HG03558 (cell line): ENCODE measurements at regions not wholly inside any gene's neighbourhood (a gene's known extent, or its start where the extent isn't known, plus 50 kb on each side); places are given as distances from the start of the nearest gene placed in this dataset.

Experiments
- ATAC-seq: cut with Tn5 transposase; IDR thresholded peaks from one replicate; pipeline ENCODE4 v1.9.1; 2021; ENCODE audit warnings: moderate number of reproducible peaks; ENCODE audit not compliant: unreplicated experiment; ENCODE audit errors: extremely low read depth

DNA sequence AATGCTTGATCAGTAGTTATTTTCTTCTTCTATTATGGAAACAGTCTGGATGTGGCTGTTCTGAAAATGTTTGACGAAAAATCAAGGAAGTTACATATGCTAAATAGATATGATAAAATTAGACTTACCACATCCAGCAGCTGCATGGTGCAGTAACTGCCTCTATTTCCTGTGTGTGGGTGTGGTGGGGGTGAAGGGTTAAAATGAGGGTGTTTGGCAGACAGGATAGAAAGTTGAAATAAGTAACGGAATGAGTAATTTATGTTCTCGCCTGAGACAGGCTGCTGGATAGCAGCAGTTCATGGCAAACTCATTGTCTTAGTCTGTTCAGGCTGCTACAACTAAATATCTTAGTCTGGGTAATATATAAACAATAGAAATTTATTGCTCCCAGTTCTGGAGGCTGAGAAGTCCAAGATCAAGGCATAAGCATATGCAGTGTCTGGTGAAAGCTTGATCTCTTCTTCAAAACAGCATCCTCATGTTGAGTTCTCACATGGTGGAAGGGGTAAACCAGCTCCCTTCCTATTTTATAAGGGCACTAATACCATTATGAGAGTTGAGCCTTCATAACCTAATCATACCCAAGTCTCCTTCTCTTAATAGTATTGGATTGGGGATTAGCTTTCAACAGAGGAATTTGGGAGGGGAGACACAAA is 1248.9 kb downstream of the SLITRK5 start:
- ATAC-seq: peak; percentile 54

DNA sequence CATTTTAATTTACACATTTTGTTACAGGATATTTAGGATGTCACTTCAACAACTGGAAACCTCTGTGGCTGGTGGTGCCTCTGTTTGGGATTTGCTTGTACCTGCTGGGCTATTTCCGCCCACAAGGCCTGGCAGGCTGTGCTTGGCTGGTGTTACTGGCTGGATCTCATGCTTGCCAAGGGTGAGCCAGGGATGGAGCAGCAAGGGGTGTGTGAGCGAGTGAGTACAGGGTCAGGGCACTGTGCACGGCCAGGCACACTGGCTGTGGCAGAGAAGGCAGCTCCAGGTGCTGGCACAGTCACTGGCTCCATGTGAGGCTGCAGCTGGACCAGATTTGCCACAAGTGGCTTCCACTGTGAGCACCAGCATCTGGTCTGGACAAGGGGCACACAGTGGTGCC is 1254.8 kb downstream of the SLITRK5 start:
- ATAC-seq: no peak

DNA sequence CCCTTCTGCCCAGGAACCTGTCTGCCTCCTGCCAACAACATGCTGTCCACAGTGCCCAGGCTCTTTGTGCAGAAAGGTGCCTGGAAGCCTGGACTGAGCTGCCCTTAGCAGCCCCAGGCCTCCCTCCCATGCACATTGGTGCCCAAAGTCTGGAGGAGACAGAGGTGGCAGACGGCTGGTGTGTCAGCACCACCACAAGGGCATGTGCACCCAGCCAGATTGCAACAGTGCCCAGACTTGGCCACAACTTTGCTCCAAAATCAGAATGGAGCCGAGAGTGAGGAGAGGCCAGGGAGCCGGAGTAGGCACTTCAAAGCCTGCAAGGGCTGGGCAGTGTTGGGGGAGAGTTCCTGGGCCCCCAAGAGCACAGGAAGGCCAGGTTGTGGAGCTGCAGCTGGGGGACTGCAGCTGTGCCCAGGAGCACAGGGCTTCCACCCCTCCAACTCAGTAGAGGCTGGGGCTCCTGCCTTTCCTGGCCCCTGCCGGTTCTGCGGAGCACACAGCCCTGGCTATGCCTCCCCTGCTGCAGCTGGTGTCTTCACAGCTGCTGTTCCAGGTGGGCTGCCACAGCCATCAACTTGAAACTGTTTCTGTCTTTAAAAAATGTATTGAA is 1255.8 kb downstream of the SLITRK5 start:
- ATAC-seq: no peak

DNA sequence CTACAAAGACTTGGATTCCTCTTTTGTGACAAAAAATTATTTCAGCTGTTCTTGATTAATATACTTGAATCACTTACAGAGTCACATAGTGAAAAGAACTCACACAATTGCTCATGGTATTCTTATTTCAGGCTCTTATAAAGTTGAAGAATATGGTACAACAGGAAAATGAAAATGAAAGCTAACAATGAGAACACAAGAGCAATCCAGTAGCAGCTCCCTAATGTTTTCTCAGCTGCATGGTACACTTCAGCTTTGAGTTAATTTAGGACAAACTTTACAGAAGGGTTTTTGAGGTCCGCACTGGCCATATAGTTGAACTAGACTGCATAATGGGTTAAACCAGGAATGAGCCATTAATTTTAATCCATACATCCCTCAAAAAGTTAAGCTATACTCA is 1261.8 kb downstream of the SLITRK5 start:
- no peak for ATAC-seq

DNA sequence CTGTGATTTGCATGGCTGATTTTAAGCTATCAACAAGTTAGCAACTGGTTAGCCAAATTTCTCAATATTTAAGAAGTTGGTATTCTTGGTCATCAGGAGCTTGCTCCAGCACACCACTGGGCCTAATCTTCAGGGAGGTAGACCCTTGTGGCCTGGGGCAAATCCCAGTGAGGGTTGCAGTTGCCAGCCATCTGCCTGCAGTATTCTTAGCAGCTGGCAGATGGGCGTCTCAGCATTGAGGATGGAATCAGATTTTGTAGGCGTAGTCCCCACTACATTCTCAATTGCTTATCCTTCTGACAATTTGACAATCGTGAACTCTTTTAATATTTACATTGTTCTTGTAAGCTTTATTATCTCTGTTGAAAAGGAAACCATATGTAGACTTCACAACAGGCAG is 1266.2 kb downstream of the SLITRK5 start:
- no peak for ATAC-seq

DNA sequence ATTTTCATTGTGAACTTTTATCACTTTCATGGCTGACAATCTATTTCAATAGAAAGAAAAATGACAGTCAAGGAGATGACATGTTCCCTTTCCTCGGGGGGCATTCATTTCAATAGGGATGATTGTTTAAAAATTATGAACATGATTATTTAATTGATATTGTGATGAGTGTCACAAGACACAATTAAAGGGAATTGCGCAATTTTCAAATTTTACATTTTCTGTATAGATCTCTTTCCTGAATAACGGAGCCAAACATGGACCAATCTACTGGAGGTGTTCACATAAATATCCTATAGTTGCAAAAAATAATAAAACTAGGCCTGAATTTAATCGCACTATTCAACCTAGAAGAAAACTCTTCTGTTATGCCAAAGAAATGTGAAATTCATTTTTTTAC is 1274.6 kb downstream of the SLITRK5 start:
- no peak for ATAC-seq

DNA sequence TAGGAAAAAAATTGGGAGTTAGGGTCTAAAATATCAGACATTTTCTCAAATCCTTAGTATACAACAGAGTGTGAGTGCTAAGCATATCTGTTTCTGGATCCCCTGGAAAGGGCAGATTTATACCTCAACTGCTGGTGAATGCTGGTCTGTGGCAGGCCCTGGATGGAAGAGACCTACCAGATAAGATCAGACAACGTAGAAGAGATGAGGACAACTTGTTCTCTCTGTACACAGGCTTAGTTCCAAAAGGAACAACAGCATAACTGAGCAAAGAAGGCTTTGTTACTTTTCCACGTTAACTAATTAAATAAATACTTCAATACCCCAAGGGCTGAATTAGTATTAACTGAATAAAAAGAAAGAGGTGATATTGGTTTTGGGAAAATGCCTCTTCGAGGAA is 1277.3 kb downstream of the SLITRK5 start:
- ATAC-seq: no peak

DNA sequence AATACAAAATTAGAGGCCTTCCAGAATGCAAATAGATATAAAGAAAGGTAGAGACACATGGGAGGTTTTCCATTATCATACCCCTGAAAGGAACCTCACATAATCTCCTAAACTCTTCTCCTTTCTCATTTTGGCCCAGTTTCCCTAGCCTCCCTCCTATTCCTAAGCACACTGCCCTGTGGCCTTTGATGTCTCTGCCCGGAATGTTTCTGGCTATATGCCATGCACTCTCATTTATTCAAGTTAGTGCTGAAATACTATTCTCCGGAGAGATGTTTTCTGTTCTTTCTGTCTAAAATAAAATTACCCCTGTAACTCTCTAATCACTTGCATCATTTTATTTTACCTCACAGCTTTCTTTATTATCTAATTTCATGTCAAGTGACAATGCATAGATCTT is 1287.7 kb downstream of the SLITRK5 start:
- no peak for ATAC-seq

DNA sequence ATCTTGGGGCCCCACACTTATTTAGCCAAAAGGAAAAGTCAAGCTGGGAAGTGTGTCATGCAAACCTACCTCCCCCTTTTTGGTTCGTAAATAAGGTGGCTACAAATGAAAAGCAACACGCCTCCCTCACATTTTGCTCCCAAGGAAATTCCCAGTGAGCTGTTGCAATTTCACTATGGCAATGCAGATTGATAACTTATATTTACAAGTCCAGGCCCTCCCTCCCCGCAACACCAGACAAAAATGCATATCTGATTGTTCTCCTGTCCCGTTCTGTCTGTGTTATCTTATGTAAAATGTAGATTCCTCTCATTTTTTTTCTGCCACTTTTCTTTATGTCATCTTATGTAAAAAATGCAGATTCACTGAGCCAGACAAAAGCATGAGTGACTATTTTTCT is 1305.3 kb downstream of the SLITRK5 start:
- no peak for ATAC-seq

DNA sequence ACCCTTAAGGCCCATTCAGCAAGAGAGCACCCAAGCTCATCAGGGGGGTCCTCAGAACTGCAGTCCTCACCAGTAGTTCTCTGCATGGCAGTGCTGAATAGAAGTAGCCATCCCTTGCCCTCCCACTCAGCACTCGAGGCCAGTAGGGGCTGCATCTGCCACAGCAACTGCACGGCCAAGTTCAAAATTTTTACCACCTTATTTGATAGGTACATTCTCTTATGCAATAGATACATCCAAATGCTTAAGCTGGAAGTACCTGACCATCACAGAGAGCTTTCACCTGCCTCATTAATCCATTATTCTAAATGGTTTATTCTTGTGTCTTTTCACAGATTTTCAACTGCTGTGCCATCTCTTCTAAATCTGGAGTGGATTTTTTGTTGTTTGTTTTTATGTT is 1307.4 kb downstream of the SLITRK5 start:
- no peak for ATAC-seq

DNA sequence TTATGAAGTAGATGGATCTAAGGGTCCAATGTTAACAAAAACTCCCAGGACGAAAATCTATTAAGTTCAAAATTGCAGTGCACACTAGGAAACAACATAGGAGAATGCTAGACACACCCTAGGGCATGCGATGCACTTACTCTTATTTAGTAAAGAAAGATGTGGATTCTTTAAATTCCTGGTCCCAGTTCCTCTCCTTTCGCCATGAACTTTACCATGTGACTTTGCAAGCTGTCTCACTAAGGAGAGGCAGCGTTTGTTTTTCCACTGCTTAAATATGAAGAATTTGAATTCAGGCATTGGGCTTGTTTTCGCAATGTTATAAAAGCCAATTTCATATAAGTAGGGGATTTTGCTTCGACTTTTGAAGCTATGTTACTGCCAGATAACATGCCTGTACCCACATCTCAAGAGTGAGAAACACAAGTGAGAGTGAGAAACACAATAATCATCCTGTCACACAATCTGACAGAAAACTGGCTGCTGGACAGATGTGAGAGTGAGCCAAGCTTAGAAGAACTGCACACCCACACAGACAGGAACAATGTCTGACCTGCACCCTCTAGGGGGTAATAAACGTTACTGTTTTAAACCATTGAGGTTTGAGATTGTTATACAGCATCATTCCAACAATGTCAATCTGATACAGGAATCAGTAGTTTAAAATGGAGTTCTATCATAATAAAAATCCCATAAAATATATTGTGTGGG is 1308.4 kb downstream of the SLITRK5 start:
- ATAC-seq: no peak

DNA sequence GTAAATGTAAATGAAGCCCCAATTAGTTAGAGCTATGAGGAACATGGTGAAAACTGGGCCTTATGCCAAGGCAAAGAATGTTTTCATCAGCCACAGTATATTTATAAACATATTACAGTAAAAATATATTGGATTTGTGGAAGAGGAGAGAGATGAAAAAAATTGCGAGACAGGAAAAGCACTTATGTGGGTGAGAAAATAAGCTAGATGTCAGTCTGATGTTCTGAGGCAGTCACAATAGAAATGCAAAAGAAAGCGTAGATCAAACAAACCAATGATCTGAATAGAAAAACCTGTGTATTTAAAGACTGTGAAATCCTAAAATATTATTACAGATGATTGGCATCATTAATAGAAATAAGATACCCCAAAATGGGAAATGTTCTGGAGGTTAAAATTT is 1332.5 kb downstream of the SLITRK5 start:
- ATAC-seq: no peak

DNA sequence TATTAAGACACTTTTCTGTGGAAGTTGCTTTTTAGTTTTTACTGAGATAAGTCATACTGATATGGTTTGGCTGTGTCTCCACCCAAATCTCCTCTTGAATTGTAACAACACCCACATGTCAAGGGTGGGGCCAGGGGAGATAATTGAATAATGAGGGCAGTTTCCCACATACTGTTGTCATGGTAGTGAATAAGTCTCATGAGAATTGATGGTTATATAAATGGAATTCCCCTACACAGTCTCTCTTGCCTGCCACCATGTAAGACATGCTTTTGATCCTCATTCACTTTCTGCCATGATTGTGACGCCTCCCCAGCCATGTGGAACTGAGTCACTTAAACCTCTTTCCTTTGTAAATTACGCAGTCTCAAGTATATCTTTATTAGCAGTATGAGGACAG is 1340.4 kb downstream of the SLITRK5 start:
- ATAC-seq: no peak

DNA sequence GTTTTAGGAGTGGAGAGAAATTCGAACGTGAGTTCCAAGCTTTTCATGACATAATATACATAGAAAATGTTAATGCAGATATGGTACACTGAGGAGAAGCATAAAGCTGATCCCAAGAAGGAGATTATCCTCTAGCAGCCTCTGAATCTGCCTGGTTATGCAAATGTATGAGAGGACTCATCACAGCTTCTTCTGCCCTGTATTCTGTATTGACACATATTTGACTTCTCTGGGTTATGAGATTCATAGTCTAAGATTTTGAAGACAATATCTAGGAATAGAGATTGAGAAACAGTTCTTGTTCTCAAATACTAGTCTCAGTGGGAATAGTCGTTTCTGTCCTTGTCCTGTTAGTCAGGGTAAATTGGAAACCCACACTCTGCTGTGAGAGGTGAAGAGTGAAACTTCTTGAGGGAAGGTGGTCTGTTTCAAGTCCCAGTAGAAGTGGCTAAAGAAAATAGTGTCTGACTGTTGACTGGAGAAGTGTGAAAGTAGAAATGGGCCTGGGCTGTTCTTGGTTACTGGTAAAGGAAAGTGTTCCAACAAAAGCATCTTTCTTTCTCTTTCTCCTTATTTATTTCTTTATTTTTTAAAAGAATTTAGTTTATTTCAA is 1356.6 kb downstream of the SLITRK5 start:
- no peak for ATAC-seq

DNA sequence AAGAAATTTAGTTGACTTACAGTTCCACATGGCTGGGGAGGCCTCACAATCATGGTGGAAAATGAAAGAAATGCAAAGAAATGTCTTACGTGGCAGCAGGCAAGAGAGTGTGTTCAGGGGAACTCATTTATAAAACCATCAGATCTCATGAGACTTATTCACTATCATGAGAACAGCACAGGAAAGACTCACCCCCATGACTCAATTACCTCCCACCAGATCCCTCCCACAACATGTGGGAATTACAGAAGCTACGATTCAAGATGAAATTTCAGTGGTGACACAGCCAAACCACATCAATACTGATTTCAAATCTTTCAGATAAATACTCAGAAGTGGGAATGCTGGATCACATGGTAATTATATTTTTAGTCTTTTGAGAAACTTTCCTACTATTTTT is 1357.9 kb downstream of the SLITRK5 start:
- no peak for ATAC-seq

DNA sequence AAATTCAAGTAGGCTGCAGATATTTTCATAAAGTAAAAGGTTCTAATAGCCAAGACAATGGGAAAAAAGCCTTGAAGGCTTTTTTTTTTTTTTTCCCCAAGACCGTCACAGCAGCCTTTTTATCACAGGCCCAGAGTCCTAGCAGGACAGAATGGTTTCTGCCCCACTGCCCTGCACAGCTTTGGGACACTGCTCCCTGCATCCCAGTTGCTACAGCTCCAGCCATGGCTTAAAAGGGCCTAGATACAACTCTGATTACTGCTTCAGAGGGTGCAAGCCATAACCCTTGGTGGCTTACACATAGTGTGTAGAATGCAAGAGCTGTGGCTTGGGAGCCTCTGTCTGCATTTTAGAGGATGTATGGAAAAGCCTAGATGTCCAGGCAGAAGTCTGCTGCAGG is 1362.8 kb downstream of the SLITRK5 start:
- no peak for ATAC-seq

DNA sequence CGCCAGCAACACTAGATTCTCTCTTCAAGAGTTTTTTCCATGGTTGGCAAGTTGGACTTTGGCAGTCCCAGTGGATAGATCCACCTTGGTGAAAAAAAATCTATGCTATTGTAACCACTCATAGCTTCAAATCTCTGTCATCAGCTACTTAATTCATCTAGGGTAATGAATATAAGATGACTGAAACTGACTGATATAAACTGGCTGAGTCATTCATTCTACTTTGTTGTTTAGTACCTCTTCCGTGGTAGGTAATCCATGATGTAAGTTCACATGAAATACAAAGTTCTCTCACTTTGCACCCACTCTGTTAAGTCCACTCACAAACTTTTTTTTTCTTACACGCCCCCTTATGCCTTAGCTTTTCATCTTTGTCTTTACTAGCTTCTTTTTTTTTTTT is 1381.5 kb downstream of the SLITRK5 start:
- no peak for ATAC-seq

DNA sequence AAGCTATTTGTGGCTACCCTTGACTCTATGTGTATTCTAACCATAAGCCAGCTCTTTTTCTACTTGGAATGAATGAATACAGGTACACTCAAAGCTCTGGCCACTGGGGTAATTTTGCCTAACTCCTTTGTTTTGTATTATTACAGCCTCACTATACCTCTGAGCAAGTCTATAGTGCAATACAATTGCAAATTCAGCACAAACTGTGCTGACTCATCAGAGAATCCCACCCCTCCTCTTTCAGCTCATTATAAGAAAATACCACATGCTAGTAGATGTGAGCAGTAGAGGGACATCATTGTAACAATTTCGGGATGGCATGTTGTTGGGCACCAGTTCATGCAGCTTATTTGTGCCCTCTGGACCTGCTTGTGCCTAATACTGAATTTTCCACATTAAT is 1382.2 kb downstream of the SLITRK5 start:
- no peak for ATAC-seq

DNA sequence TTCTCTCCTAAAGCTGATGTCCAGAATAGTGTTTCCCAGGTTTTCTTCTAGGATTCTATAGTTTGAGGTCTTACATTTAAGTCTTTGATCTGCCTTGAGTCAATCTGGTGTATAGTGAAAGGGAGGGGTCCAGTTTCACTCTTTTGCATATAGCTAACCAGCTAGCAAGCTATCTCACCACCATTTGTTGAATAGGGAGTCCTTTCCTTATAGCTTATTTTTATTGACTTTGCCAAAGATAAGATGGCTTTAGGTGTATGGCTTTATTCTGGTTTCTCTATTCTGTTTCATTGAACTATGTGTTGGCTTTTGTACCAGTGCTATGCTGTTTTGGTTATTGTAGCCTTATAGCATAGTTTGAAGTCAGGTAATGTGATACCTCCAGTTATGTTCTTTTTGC is 1386.1 kb downstream of the SLITRK5 start:
- no peak for ATAC-seq

DNA sequence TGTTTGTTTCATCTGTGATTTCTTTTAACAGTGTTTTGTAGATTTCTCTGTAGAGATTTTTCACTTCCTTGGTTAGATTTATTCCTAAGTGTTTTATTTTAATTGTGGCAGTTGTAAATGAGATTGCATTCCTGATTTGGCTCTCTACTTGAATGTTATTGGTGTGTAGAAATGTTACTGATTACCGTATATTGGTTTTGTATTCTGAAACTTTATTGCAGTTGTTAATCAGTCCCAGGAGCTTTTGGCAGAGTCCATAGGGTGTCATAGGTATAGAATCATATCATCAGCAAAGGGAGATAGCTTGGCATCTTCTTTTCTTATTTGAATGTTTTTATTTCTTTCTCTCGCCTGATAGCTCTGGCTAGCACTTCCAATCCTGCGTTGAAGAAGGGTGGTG is 1386.7 kb downstream of the SLITRK5 start:
- ATAC-seq: no peak

DNA sequence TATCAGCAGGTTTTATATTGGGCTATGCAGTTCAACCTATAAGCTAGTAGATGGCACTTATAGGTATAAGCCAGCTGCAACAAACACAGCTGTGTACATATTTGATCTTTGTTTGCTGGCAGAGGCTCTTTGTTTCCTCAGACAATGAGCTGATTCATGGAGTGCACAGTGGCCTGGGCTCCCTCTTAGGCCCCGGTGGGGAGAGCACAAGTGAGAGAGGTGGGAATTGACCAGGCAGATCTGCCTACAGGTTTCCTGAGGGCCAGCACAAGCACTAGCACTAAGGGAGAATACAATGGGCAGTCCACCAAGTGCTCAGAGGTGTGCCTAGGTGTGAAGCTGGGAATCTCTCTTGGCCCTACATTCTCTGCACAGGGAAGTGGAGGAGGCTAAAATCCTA is 1390.7 kb downstream of the SLITRK5 start:
- ATAC-seq: no peak
